ENCODE measurements at regions not wholly inside any gene's neighbourhood (a gene's known extent, or its start where the extent isn't known, plus 50 kb on each side); places are given as distances from the start of the nearest gene placed in this dataset.
A peak's percentile ranks its signal among the peaks of the same experiment; 100 is the strongest.

DNA sequence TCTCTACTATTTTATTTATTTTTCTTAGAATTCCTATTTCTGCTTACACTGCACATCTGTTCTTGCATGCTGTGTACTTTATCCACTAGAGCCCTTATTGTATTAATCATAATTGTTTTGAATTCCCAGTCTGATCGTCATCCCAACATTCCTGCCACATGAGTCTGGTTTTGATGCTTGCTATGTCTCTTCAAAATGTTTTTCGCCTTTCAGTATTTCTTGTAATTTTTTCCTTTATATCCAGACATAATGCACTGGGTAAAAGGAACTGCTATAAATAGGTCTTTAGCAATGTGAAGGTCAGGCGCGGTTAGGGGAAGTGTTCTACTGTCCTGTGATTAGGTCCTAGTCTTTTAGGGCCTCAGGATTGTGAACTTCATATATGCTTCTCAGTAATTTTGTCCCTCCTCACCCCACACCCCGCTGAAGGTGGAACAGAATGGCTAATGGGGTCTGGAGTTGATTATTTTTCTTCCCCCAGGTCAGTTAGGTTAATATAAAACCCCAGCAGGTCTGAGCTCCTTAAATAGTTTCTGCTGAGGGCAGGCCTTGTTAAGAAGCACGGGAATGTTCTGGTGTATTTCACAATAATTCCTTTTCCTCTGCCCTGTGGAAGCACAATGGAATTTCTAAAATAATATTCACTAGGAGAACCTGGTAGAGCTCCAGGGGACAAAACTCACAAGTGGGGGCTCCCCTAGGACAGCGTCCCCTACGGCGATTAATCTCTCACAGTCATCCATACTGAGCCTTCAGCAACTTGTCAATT, 146.6 kb upstream of the TUT7 start:
- Histone ChIP-seq H3K36me3 (ENCODE audit: low read depth, missing control alignments) (no peaks in the 10 kb centered on the region), H3K27ac (peak overlapping the region in 1 of 2 donors; percentile 50), H3K27me3 (no peaks in the 10 kb centered on the region), H3K4me1 (no peaks in the 10 kb centered on the region), H3K9me3 (no peaks in the 10 kb centered on the region), H3K4me3 (no peak overlapping the region)
- intact Hi-C loops (cut with DNase I; ENCODE audit: low total_unique reads): no loop called here
- DNase-seq: no peak
- 64 to 70% methylated on average over 9 of the region's 9 CpGs for WGBS, 2 donors
- TF ChIP-seq, protein P1, sequence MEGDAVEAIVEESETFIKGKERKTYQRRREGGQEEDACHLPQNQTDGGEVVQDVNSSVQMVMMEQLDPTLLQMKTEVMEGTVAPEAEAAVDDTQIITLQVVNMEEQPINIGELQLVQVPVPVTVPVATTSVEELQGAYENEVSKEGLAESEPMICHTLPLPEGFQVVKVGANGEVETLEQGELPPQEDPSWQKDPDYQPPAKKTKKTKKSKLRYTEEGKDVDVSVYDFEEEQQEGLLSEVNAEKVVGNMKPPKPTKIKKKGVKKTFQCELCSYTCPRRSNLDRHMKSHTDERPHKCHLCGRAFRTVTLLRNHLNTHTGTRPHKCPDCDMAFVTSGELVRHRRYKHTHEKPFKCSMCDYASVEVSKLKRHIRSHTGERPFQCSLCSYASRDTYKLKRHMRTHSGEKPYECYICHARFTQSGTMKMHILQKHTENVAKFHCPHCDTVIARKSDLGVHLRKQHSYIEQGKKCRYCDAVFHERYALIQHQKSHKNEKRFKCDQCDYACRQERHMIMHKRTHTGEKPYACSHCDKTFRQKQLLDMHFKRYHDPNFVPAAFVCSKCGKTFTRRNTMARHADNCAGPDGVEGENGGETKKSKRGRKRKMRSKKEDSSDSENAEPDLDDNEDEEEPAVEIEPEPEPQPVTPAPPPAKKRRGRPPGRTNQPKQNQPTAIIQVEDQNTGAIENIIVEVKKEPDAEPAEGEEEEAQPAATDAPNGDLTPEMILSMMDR (IDR thresholded peaks at IDR 0.05): no peak
- no peak for TF ChIP-seq POLR2A (IDR thresholded peaks at IDR 0.05)

DNA sequence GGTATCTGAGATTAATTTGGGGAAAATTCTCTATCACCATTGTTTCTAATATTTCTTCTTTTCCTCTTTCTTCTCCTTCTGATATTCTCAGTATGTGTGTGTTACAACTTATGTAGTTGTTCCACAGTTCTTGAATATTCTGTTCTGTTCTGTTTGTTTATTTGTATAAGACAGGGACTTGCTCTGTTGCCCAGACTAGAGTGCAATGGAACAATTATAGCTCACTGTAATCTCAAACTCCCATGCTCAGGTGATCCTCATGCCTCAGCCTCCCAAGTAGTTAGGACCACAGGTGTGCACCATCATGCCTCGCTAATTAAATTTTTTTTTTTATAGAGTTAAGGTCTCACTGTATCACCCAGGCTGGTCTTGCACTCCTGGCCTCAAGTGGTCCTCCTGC, 145.8 kb upstream of the TUT7 start:
- no peaks in the 10 kb centered on the region for H3K4me1 ChIP-seq
- TF ChIP-seq, protein P1 (IDR thresholded peaks at IDR 0.05): no peak
- no peak for TF ChIP-seq POLR2A (IDR thresholded peaks at IDR 0.05)
- no peak overlapping the region for H3K27ac ChIP-seq
- H3K27me3 ChIP-seq: no peaks in the 10 kb centered on the region
- DNase-seq: no peak
- WGBS, 2 donors: 79 to 96% methylated on average over 1 of the region's 1 CpG
- intact Hi-C loops (cut with DNase I; ENCODE audit: low total_unique reads): no loop called here
- no peak overlapping the region for H3K4me3 ChIP-seq
- no peaks in the 10 kb centered on the region for H3K36me3 ChIP-seq (ENCODE audit: low read depth, missing control alignments)
- no peaks in the 10 kb centered on the region for H3K9me3 ChIP-seq

DNA sequence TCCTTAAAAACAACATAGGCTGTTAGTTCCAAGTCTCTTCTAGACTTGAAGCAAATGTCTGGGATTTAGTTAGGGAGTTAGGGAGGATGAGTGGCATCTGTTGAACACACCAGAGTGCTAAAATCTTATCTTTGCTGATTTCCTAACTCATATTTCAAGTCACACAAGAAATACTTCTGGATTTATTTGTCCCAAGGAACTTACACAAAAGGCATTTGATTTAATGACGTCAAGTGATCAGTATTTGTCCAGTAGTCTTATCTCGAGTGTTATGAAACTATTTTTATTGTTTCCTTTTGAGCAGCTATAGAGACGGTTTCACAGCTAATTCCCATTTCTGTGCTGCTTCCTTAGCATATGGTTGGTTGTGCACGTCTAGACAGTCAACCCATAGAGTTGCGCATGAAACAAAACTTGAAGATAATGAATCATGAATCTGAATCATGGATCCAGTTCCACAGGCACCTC, 140.5 kb upstream of the TUT7 start:
- Histone ChIP-seq H3K9me3 (no peaks in the 10 kb centered on the region), H3K27me3 (no peaks in the 10 kb centered on the region), H3K36me3 (ENCODE audit: low read depth, missing control alignments) (no peaks in the 10 kb centered on the region), H3K27ac (no peak overlapping the region), H3K4me3 (no peak overlapping the region), H3K4me1 (no peaks in the 10 kb centered on the region)
- WGBS, 2 donors: 52 to 63% methylated on average over 5 of the region's 5 CpGs
- TF ChIP-seq POLR2A (IDR thresholded peaks at IDR 0.05): no peak
- TF ChIP-seq, protein P1 (IDR thresholded peaks at IDR 0.05): no peak
- DNase-seq: no peak
- intact Hi-C loops (cut with DNase I; ENCODE audit: low total_unique reads): no loop called here

DNA sequence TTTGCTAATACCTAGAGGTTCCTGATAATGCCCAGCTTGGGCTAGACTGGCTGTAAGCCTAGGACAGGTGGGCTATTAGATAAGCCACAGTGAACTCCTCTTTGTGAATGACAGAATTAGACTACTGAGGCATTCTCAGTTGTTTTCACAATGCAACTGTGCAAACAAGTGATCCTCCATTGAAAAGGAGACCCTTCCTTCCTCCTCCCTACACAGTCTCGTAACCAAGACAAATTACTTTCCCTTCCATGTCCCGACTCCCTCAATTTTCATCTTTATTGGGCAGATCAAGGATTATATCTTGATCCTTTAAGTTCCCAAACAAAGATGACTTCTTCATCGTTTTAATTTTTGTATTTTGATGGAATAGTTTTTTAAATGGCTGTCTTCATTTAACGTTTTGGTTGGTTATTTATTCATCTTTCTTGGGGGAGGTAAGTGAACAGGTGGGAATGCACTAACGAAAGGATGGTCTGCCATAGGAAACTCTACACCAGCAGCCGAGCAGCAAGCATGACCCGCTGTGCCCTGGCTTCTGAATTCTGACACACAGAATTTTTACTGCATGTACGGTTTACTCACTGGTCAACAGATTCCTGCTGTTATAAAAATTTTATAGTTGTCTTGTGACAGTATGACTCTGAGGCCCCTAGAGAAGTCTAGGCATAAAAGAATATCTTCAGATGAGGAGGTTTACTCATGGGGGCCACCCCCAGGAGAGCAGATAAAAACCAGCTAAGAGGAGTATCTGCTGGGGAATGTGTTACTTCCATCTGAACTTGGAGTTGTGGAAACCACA, 137.5 kb upstream of the TUT7 start:
- Histone ChIP-seq H3K27ac (no peak overlapping the region), H3K9me3 (no peaks in the 10 kb centered on the region), H3K4me3 (no peak overlapping the region), H3K36me3 (ENCODE audit: low read depth, missing control alignments) (no peaks in the 10 kb centered on the region), H3K4me1 (no peaks in the 10 kb centered on the region), H3K27me3 (no peaks in the 10 kb centered on the region)
- intact Hi-C loops (cut with DNase I; ENCODE audit: low total_unique reads): no loop called here
- WGBS, 2 donors: 83 to 88% methylated on average over 8 of the region's 8 CpGs
- TF ChIP-seq, protein P1 (IDR thresholded peaks at IDR 0.05): no peak
- no peak for TF ChIP-seq POLR2A (IDR thresholded peaks at IDR 0.05)
- DNase-seq: no peak
